Glomerular endothelial cell (primary cell): ENCODE measurements at regions not wholly inside any gene's neighbourhood (a gene's known extent, or its start where the extent isn't known, plus 50 kb on each side); places are given as distances from the start of the nearest gene placed in this dataset.

Experiments
- DNase-seq: peaks from one replicate; pipeline ENCODE4 v3.0.0-alpha.2; 2011; ENCODE audit warnings: low read depth, low spot score; ENCODE audit errors: extremely low read depth

- DNase-seq = no peak
Observed at GRCh38 chr19:27896091-27896490, 1316.9 kb downstream of the UQCRFS1 start.

GRCh38 chr19:27894906-27895754, 1317.8 kb downstream of the UQCRFS1 start:
- no peak for DNase-seq

- DNase-seq = no peak
Observed at GRCh38 chr19:27892500-27892899, 1320.5 kb downstream of the UQCRFS1 start.

GRCh38 chr19:27891411-27891810, 1321.5 kb downstream of the UQCRFS1 start:
- no peak for DNase-seq

- DNase-seq = no peak
Observed at GRCh38 chr19:27890696-27891095, 1322.3 kb downstream of the UQCRFS1 start.

GRCh38 chr19:27890206-27890605, 1322.7 kb downstream of the UQCRFS1 start:
- no peak for DNase-seq

- DNase-seq = no peak
Observed at GRCh38 chr19:27889156-27889555, 1323.8 kb downstream of the UQCRFS1 start.

GRCh38 chr19:27887946-27888345, 1325.0 kb downstream of the UQCRFS1 start:
- DNase-seq = no peak

- DNase-seq = no peak
Observed at GRCh38 chr19:27885359-27885758, 1327.6 kb downstream of the UQCRFS1 start.

GRCh38 chr19:27884376-27884775, 1328.6 kb downstream of the UQCRFS1 start:
- no peak for DNase-seq

- DNase-seq = no peak
Observed at GRCh38 chr19:27881213-27881612, 1331.7 kb downstream of the UQCRFS1 start.

- DNase-seq = no peak
Observed at GRCh38 chr19:27876976-27877512, 1335.9 kb downstream of the UQCRFS1 start.

GRCh38 chr19:27876489-27876888, 1336.5 kb downstream of the UQCRFS1 start:
- DNase-seq = no peak

GRCh38 chr19:27872370-27872769, 1340.6 kb downstream of the UQCRFS1 start:
- DNase-seq = no peak

- no peak for DNase-seq
Observed at GRCh38 chr19:27870293-27870692, 1342.7 kb downstream of the UQCRFS1 start.

- DNase-seq = no peak
Observed at GRCh38 chr19:27868007-27868406, 1344.9 kb downstream of the UQCRFS1 start.

- no peak for DNase-seq
Observed at GRCh38 chr19:27865927-27866777, 1346.8 kb downstream of the UQCRFS1 start.

- no peak for DNase-seq
Observed at GRCh38 chr19:27861411-27861975, 1351.5 kb downstream of the UQCRFS1 start.

- no peak for DNase-seq
Observed at GRCh38 chr19:27860309-27860934, 1352.5 kb downstream of the UQCRFS1 start.

- no peak for DNase-seq
Observed at GRCh38 chr19:27859689-27860088, 1353.3 kb downstream of the UQCRFS1 start.
